HFF-Myc (cell line): ENCODE measurements at regions not wholly inside any gene's neighbourhood (a gene's known extent, or its start where the extent isn't known, plus 50 kb on each side); places are given as distances from the start of the nearest gene placed in this dataset.

ENCODE experiments used
- DNase-seq: peaks from one replicate; pipeline ENCODE4 v3.0.0-alpha.2; 2011; ENCODE audit warnings: low read depth; ENCODE audit errors: extremely low read depth
- H3K4me3 ChIP-seq: replicated peaks from 2 replicates; pipeline ENCODE4 v1.5.1; 2011; ENCODE audit warnings: low read depth, mild to moderate bottlenecking, control low read depth, low read length
- TF ChIP-seq, protein P1 (sequence below): IDR thresholded peaks from 2 replicates; pipeline ENCODE4 v1.5.1; 2012; ENCODE audit warnings: mild to moderate bottlenecking, low read depth, low read length, control low read depth; ENCODE audit errors: missing control alignments

DNA sequence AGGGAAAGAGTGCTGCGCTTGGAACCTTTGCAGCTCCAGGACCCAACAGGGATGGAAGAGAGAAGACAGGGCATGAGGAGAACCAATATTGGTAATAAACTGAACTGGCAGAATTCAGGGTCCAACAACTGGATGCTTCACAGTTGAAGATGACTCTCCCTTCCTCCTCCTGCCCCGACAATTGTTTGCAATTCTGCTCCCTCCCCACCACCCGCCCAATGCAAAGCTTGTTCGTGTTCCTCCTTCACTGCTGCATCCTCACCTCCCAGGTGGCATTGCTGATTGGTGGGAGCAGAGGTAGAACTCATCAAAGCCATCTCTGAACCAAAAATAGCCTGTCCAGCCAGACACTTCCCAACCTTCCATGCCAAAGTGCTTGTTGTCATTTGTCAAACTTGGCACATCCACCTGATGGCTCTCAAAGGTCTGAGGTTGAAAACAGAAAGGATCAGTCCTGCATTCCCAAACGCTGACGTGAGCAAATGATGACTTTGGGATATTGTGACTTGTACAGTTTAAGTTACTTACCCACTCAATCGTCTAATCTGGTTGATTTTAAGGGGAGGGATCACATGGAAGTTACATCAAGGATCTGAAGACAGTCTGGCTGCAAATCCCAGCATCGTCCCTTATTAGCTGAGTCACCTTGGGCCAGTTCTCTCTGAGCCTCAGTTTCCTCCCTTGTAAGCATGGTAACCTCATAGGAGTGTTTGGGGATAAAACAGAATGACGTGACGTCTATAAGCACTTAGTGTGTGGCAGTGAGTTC lies 242.6 kb upstream of the CRY1 start:
- DNase-seq: no peak
- TF ChIP-seq, protein P1, sequence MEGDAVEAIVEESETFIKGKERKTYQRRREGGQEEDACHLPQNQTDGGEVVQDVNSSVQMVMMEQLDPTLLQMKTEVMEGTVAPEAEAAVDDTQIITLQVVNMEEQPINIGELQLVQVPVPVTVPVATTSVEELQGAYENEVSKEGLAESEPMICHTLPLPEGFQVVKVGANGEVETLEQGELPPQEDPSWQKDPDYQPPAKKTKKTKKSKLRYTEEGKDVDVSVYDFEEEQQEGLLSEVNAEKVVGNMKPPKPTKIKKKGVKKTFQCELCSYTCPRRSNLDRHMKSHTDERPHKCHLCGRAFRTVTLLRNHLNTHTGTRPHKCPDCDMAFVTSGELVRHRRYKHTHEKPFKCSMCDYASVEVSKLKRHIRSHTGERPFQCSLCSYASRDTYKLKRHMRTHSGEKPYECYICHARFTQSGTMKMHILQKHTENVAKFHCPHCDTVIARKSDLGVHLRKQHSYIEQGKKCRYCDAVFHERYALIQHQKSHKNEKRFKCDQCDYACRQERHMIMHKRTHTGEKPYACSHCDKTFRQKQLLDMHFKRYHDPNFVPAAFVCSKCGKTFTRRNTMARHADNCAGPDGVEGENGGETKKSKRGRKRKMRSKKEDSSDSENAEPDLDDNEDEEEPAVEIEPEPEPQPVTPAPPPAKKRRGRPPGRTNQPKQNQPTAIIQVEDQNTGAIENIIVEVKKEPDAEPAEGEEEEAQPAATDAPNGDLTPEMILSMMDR: no peak
- no peak overlapping the region for H3K4me3 ChIP-seq

DNA sequence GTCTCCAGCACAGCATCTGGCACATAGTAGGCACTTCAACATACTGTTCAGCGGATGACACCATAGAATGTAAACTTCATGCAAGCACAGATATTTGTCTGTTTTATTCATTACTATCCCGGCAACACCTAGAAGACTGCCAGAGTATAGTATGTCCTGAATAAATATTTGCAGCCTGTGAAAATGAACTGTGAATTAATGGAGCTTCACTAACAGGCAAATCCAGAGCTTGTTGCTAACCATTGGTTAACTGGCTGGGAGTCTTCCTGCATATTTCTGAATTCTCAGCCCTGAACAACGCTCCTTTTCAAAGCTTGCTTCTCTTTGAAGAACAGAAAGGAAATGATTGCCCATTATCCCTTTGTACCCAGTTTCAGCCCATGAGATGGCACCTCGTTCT lies 243.3 kb upstream of the CRY1 start:
- DNase-seq: no peak
- TF ChIP-seq, protein P1: no peak
- no peak overlapping the region for H3K4me3 ChIP-seq

DNA sequence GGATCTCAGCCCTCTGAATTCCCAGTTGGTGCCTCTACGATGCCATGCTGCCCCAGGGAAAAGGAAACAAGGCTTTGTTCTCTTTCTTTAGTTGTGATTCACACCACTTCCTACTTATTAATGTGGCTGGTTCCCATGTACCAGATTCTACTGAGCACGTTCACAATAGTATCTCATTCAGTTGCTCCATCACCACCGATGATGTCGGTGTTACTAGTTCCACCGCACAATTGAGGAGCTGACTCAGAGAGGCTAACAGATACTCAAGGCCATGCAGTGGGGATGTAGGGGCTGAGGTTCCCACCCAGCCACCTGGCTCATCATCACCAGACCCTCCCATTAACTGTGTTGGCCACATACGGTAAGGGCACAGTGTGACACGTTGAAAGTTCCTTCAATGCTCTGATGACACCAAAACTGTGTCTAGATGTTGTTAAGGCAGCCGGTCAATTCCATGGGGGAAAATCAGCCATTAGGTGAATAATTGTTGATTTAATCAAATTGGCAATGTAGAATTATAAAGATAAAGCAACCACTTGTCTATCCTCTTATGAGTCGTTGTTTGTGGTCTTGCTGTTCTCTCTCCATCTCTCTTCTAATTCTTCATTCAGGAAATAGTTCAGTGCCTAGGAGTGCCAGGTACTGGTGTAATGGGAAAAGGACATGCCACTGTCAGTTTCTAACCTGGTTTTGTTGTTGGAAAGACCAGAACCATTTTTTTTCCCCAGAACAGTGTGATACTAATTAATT lies 244.2 kb upstream of the CRY1 start:
- no peak for DNase-seq
- TF ChIP-seq, protein P1: no peak
- no peak overlapping the region for H3K4me3 ChIP-seq

DNA sequence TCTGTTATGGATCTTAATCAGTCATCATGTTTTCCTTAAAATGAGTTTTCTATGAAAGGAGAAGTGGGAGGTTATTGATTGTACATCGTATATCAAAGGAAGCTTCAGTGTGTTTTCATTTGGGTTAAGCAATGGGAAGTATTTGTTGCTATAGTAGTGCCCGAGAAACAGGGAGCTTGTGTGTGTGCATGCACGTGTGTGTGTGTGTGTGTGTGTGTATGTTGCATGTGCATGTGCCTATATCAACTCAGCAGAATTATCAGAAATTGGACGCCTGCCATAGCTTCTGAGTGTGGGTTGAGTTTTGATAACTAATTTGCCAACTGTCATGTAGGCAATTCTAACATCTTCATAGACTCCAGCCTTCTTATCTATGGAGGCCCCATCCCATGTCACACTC lies 246.1 kb upstream of the CRY1 start:
- TF ChIP-seq, protein P1: no peak
- no peak for DNase-seq
- no peak overlapping the region for H3K4me3 ChIP-seq

DNA sequence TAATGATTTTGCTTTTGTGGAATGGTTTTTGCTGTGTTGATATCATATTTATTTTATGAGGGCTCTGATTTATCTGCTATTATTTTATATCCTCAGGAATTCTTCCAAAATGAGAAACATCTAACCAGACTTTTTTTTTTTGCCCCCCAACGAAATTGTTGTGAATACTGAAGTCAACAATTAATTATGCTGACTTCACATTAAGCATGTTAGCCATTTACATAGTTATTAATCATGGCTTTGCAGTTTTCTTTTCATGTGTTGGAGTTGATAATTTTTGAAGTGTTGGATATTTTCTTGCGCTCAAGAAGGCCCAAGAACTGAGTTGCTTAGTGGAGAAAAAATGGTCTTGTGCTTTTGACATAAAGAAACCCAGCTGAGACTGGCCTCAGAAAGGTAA lies 246.6 kb upstream of the CRY1 start:
- TF ChIP-seq, protein P1: no peak
- no peak for DNase-seq

DNA sequence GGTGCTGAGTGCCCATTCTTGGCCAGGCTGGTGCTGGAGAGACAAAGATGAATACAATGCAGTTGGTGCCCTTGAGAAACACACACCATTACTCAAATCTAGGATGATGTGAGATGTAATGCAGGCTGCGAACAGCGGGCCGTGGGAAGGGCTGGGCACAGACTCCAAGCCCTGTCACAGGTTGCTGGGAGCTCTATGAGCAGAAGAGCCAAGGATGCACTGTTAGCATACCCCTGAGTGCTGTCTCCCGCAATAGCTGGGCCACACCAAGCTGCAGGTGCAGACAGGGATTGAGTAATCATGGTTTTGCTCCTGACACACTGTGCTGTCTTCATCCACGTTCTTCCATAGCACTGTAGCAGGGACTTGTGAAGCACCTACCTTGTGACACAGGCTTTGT lies 247.5 kb upstream of the CRY1 start:
- TF ChIP-seq, protein P1: no peak
- H3K4me3 ChIP-seq: no peak overlapping the region

More for the DNA sequence above, 246.6 kb upstream of the CRY1 start:
- no peak overlapping the region for H3K4me3 ChIP-seq

More for the DNA sequence above, 247.5 kb upstream of the CRY1 start:
- no peak for DNase-seq
